ENCODE measurements at regions not wholly inside any gene's neighbourhood (a gene's known extent, or its start where the extent isn't known, plus 50 kb on each side); places are given as distances from the start of the nearest gene placed in this dataset.
"Not testable (repeated sequence)": the region's sequence is repeated elsewhere in the genome, so short reads cannot be mapped to it uniquely, and the experiment has no call there.

DNA sequence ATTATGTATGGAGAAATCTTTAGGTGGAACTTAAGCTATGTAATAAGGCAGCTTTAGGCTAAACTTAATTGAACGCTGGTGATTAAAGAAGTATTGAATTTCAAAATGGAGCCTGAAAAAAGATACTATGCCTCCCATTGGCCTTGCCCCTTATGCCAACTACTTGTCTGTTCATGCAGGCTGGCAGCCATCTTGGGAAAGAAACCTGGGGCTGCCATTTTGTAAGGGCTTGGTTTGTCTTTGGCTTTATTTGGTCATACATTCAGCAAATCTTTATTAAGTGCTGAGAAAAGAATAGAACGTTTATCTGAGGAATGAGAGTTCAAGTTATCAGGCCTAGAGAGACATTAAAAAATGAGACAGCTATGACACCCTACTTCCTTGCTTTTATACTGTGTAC, 231.3 kb downstream of the KCNE4 start:
- TF ChIP-seq, protein P1, sequence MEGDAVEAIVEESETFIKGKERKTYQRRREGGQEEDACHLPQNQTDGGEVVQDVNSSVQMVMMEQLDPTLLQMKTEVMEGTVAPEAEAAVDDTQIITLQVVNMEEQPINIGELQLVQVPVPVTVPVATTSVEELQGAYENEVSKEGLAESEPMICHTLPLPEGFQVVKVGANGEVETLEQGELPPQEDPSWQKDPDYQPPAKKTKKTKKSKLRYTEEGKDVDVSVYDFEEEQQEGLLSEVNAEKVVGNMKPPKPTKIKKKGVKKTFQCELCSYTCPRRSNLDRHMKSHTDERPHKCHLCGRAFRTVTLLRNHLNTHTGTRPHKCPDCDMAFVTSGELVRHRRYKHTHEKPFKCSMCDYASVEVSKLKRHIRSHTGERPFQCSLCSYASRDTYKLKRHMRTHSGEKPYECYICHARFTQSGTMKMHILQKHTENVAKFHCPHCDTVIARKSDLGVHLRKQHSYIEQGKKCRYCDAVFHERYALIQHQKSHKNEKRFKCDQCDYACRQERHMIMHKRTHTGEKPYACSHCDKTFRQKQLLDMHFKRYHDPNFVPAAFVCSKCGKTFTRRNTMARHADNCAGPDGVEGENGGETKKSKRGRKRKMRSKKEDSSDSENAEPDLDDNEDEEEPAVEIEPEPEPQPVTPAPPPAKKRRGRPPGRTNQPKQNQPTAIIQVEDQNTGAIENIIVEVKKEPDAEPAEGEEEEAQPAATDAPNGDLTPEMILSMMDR (conservative IDR thresholded peaks at IDR 0.05; ENCODE audit: low read depth, low read length), result no peak
- no peak for DNase-seq (ENCODE audit: low read depth)
- H3K4me3 ChIP-seq (ENCODE audit: low read length), result no peak overlapping the region

GRCh38 chr2:223283771-223284170, 231.8 kb downstream of the KCNE4 start:
- TF ChIP-seq, protein P1 (conservative IDR thresholded peaks at IDR 0.05; ENCODE audit: low read depth, low read length), result no peak
- DNase-seq (ENCODE audit: low read depth), result no peak
- no peak overlapping the region for H3K4me3 ChIP-seq (ENCODE audit: low read length)

DNA sequence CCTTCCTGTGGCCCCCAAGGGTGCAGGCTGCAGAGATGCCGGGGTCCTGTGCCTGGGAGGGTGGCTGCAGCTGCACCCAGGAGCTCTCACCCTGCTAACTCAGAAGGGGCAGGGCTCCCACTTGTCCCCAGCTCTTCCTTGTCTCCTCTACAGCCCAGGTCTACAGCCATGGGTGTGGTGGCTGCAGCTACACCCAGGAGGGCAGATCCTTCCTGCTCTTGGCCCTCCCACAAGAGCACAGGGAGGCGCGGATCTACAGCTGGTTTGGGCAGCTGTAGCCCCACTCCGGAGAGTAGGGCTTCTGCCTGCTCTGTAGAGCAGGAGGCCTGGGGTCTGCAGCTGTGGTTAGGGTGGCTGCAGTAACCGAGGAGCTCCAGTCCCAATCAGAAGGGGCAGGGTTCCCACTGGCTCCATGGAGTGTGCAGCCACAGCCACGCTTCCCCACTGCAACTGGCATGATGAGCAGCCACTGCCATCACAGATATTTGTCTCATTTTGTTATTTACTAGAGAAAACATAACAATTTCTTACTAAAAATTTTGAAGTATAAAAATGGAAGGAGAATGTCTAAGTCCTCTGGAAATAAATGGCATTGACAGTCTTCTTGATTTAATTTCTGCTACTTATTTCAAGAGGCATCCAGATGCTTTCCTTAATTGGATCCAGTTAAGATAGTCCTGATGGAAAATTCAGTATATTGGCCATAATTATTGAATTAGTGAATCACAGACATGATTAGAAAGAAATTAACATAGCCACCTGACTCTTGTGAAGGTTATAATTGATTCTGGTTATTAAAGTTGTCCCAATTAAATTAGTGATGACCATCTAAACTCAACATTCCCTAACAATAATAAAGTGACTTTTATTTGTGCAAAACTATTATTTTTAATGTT, 233.6 kb downstream of the KCNE4 start:
- no peak overlapping the region for H3K4me3 ChIP-seq (ENCODE audit: low read length)
- TF ChIP-seq, protein P1 (conservative IDR thresholded peaks at IDR 0.05; ENCODE audit: low read depth, low read length), result no peak
- no peak for DNase-seq (ENCODE audit: low read depth)

GRCh38 chr2:223294756-223295155, 242.8 kb downstream of the KCNE4 start:
- DNase-seq (ENCODE audit: low read depth), result no peak
- no peak overlapping the region for H3K4me3 ChIP-seq (ENCODE audit: low read length)
- TF ChIP-seq, protein P1 (conservative IDR thresholded peaks at IDR 0.05; ENCODE audit: low read depth, low read length), result no peak

- peak; percentile 40 for DNase-seq (ENCODE audit: low read depth)
- no peak overlapping the region for H3K4me3 ChIP-seq (ENCODE audit: low read length)
- TF ChIP-seq, protein P1 (conservative IDR thresholded peaks at IDR 0.05; ENCODE audit: low read depth, low read length), result no peak
Observed at GRCh38 chr2:223297788-223298187, 245.8 kb downstream of the KCNE4 start.

DNA sequence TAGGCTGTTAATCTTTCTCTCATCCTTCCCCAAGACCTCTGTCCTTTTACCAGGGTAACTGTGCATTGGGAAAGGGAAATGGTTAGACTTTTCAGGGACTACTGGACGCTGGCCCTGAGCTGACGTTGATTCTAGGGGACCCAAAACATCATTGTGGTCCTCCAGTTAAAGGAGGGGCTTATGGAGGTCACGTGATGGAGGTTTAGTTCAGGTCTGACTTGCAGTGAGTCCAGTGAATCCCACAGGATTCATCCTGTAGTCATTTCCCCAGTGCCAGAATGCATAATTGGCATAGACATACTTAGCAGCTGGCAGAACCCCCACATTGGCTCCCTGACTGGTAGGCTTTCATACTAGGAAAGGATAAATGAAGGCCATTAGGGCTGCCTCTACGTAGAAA, 246.3 kb downstream of the KCNE4 start:
- not testable (repeated sequence) for H3K4me3 ChIP-seq (ENCODE audit: low read length); DNase-seq (ENCODE audit: low read depth)

GRCh38 chr2:223300326-223300725, 248.3 kb downstream of the KCNE4 start:
- TF ChIP-seq, protein P1 (conservative IDR thresholded peaks at IDR 0.05; ENCODE audit: low read depth, low read length), result no peak
- DNase-seq (ENCODE audit: low read depth), result no peak
- no peak overlapping the region for H3K4me3 ChIP-seq (ENCODE audit: low read length)

Data from retinal pigment epithelial cell (primary cell).